ENCODE measurements at regions not wholly inside any gene's neighbourhood (a gene's known extent, or its start where the extent isn't known, plus 50 kb on each side); places are given as distances from the start of the nearest gene placed in this dataset.

DNA sequence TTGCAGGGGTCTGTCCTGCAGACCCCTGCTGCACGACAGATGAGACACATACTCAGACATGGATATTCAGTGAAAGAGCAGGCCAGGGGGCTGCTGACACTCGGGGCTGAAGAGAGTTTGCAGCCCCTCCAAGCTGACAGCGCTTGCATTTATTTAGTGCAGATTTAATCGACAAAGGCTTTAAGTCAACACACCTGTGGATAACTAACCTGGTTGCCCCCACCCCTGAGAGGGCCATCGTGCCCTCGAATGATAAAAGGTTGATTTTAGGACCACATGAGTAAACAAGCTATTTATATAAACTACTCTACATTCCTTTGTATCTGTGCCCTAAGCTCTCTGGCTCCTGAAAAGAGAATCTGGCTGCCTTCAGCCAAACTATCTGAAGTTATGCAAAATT is 708.2 kb upstream of the LRRN3 start:
- TF ChIP-seq CTCF (IDR thresholded peaks at IDR 0.05), result no peak
- no peak for TF ChIP-seq POLR2A (IDR thresholded peaks at IDR 0.05)

Data from thyroid gland (tissue), 4 donors.